IMR-90 (cell line): ENCODE measurements at regions not wholly inside any gene's neighbourhood (a gene's known extent, or its start where the extent isn't known, plus 50 kb on each side); places are given as distances from the start of the nearest gene placed in this dataset.

Experiments used
- ATAC-seq: fragments of 200-7000 bp; cut with Tn5 transposase; 2 replicates; pipeline ENCODE4 v1.9.1; 2020; ENCODE audit warnings: low read depth, mild to moderate bottlenecking, moderate library complexity
- BruUV-seq: library from RNA; stranded (reverse); fragments of 400-500 nt; replicated peaks from 2 replicates; lab custom pipeline; 2021; lab: Mats Ljungman, UMichigan
- CTCF ChIA-PET: fragments of 300-600 bp; formaldehyde crosslinking; extraction: SDS; loops from one replicate; lab custom pipeline; 2021; ENCODE audit warnings: antibody characterized with exemption; lab: Yijun Ruan, JAX
- POLR2A ChIA-PET: fragments of 300-600 bp; sonication (Branson Sonifier 250); formaldehyde crosslinking; loops from one replicate; lab custom pipeline; 2022; ENCODE audit warnings: antibody characterized with exemption; ENCODE audit not compliant: unreplicated experiment; lab: Charles Lee
- DNase-seq: peaks from one replicate; pipeline ENCODE4 v3.0.0; 2013
- H2AFZ ChIP-seq: replicated peaks from 2 replicates; pipeline ENCODE3; 2013; ENCODE audit warnings: low read length, mild to moderate bottlenecking; ENCODE audit not compliant: poor library complexity
- H2AK5ac ChIP-seq: 2 replicates; pipeline ENCODE4 v1.6.1; 2013; ENCODE audit warnings: low read depth, low read length, inconsistent platforms
- H2AK9ac ChIP-seq: replicated peaks from 2 replicates; pipeline ENCODE3; 2013; ENCODE audit warnings: mild to moderate bottlenecking, low read depth, low read length, moderate library complexity; ENCODE audit not compliant: poor library complexity
- H2BK120ac ChIP-seq: 2 replicates; pipeline ENCODE4 v1.6.1; 2013; ENCODE audit warnings: low read depth, low read length, inconsistent platforms
- H2BK15ac ChIP-seq: 3 replicates; pipeline ENCODE4 v1.6.1; 2013; ENCODE audit warnings: low read depth, low read length, inconsistent platforms
- H2BK20ac ChIP-seq: 2 replicates; pipeline ENCODE4 v1.6.1; 2013; ENCODE audit warnings: low read depth, mild to moderate bottlenecking, inconsistent platforms, low read length, moderate library complexity
- H2BK5ac ChIP-seq: 2 replicates; pipeline ENCODE4 v1.6.1; 2013; ENCODE audit warnings: mild to moderate bottlenecking, low read depth, low read length, inconsistent platforms; ENCODE audit not compliant: poor library complexity, severe bottlenecking
- H3K14ac ChIP-seq: replicated peaks from 2 replicates; pipeline ENCODE4 v1.6.1; 2013; ENCODE audit warnings: low read depth, low read length, inconsistent platforms
- H3K18ac ChIP-seq: 2 replicates; pipeline ENCODE4 v1.6.1; 2013; ENCODE audit warnings: low read depth, low read length, control low read depth
- H3K23ac ChIP-seq: 2 replicates; pipeline ENCODE4 v1.6.1; 2013; ENCODE audit warnings: low read depth, low read length, inconsistent platforms
- H3K27ac ChIP-seq: 2 replicates; pipeline ENCODE4 v1.5.1; 2013; ENCODE audit warnings: mild to moderate bottlenecking, control low read depth, low read length; ENCODE audit not compliant: insufficient read depth
- H3K27me3 ChIP-seq: 2 replicates; pipeline ENCODE4 v1.6.1; 2013; ENCODE audit warnings: low read length; ENCODE audit not compliant: control insufficient read depth, insufficient read depth
- H3K36me3 ChIP-seq: 2 replicates; pipeline ENCODE4 v1.6.1; 2013; ENCODE audit warnings: low read length, mixed read lengths; ENCODE audit not compliant: control insufficient read depth, insufficient read depth
- H3K4ac ChIP-seq: 2 replicates; pipeline ENCODE4 v1.6.1; 2013; ENCODE audit warnings: low read depth, low read length, inconsistent platforms
- H3K4me1 ChIP-seq: 2 replicates; pipeline ENCODE4 v1.6.1; 2013; ENCODE audit warnings: low read length, mixed read lengths; ENCODE audit not compliant: control insufficient read depth, insufficient read depth
- H3K4me2 ChIP-seq: 2 replicates; pipeline ENCODE4 v1.6.1; 2013; ENCODE audit warnings: low read depth, mild to moderate bottlenecking, control low read depth, low read length, moderate library complexity
- H3K4me3 ChIP-seq: 2 replicates; pipeline ENCODE4 v1.5.1; 2013; ENCODE audit warnings: low read depth, mild to moderate bottlenecking, control low read depth, low read length, moderate library complexity; ENCODE audit not compliant: insufficient read depth
- H3K56ac ChIP-seq: 2 replicates; pipeline ENCODE4 v1.6.1; 2013; ENCODE audit warnings: low read length, inconsistent platforms; ENCODE audit not compliant: insufficient read depth; ENCODE audit errors: extremely low read depth
- H3K79me1 ChIP-seq, 2 experiments: 2 replicates each; pipeline ENCODE4 v1.6.1; 2013; ENCODE audit warnings: low read length in 2 of 2, inconsistent platforms in 1 of 2, low read depth in 1 of 2
- H3K9ac ChIP-seq: 2 replicates; pipeline ENCODE4 v1.6.1; 2013; ENCODE audit warnings: low read depth, low read length, control low read depth
- H3K9me1 ChIP-seq: 2 replicates; pipeline ENCODE4 v1.6.1; 2013; ENCODE audit warnings: low read length, inconsistent platforms; ENCODE audit not compliant: insufficient read depth
- H3K9me3 ChIP-seq: 2 replicates; pipeline ENCODE4 v1.6.1; 2013; ENCODE audit warnings: low read length; ENCODE audit not compliant: control insufficient read depth, insufficient read depth
- H4K20me1 ChIP-seq: 2 replicates; pipeline ENCODE4 v1.6.1; 2013; ENCODE audit warnings: low read length, inconsistent platforms; ENCODE audit not compliant: insufficient read depth
- H4K5ac ChIP-seq: 2 replicates; pipeline ENCODE4 v1.6.1; 2013; ENCODE audit warnings: mild to moderate bottlenecking, low read depth, low read length, control low read depth
- H4K8ac ChIP-seq, 2 experiments: 2 replicates each; pipeline ENCODE4 v1.6.1; 2013; ENCODE audit warnings: low read depth in 2 of 2, low read length in 2 of 2, control low read depth in 1 of 2, inconsistent platforms in 1 of 2
- H4K91ac ChIP-seq: 2 replicates; pipeline ENCODE4 v1.6.1; 2013; ENCODE audit warnings: low read depth, low read length, inconsistent platforms; ENCODE audit not compliant: insufficient read depth
- BHLHE40 ChIP-seq: fragments of 150-350 bp; IDR thresholded peaks from 2 replicates; pipeline ENCODE4 v1.6.1; 2016; ENCODE audit warnings: mild to moderate bottlenecking, low read depth, low read length
- CEBPB ChIP-seq: IDR thresholded peaks from 2 replicates; pipeline ENCODE4 v1.6.1; 2012; ENCODE audit warnings: low read depth, low read length, improper control_type of control experiment
- CHD1 ChIP-seq: IDR thresholded peaks from 2 replicates; pipeline ENCODE4 v1.6.1; 2012; ENCODE audit warnings: low read depth, low read length, improper control_type of control experiment
- CTCF ChIP-seq: conservative IDR thresholded peaks from 2 replicates; pipeline ENCODE4 v1.5.1; 2012; ENCODE audit warnings: mild to moderate bottlenecking, low read depth, low read length, improper control_type of control experiment
- ELK1 ChIP-seq: fragments of 150-350 bp; IDR thresholded peaks from 2 replicates; pipeline ENCODE4 v1.6.1; 2016; ENCODE audit warnings: low read depth, mild to moderate bottlenecking, low read length, moderate library complexity, borderline replicate concordance
- FOS ChIP-seq: fragments of 150-350 bp; IDR thresholded peaks from 2 replicates; pipeline ENCODE4 v1.6.1; 2016; ENCODE audit warnings: low read depth, low read length
- MAFK ChIP-seq: IDR thresholded peaks from 2 replicates; pipeline ENCODE4 v1.6.1; 2012; ENCODE audit warnings: low read depth, low read length, improper control_type of control experiment
- MAZ ChIP-seq: IDR thresholded peaks from 2 replicates; pipeline ENCODE4 v1.6.1; 2012; ENCODE audit warnings: low read depth, mild to moderate bottlenecking, low read length, improper control_type of control experiment, moderate library complexity, borderline replicate concordance
- MXI1 ChIP-seq: IDR thresholded peaks from 2 replicates; pipeline ENCODE4 v1.6.1; 2012; ENCODE audit warnings: low read depth, mild to moderate bottlenecking, low read length, moderate library complexity, borderline replicate concordance
- NFE2L2 ChIP-seq: fragments of 150-350 bp; IDR thresholded peaks from 2 replicates; pipeline ENCODE4 v1.6.1; 2016; ENCODE audit warnings: low read depth, mild to moderate bottlenecking, low read length
- POLR2A ChIP-seq: IDR thresholded peaks from 2 replicates; pipeline ENCODE4 v1.6.1; 2012; ENCODE audit warnings: mild to moderate bottlenecking, low read depth, low read length
- RAD21 ChIP-seq: IDR thresholded peaks from 2 replicates; pipeline ENCODE4 v1.6.1; 2012; ENCODE audit warnings: low read length, improper control_type of control experiment
- RCOR1 ChIP-seq: IDR thresholded peaks from 2 replicates; pipeline ENCODE4 v1.6.1; 2012; ENCODE audit warnings: mild to moderate bottlenecking, low read length, improper control_type of control experiment; ENCODE audit not compliant: insufficient replicate concordance
- RFX5 ChIP-seq: IDR thresholded peaks from 2 replicates; pipeline ENCODE4 v1.8.0; 2012; ENCODE audit warnings: low read depth, mild to moderate bottlenecking, low read length, moderate library complexity
- SMC3 ChIP-seq: fragments of 150-350 bp; IDR thresholded peaks from 2 replicates; pipeline ENCODE4 v1.6.1; 2016; ENCODE audit warnings: low read depth, mild to moderate bottlenecking, antibody characterized with exemption, low read length, moderate library complexity
- USF2 ChIP-seq: fragments of 150-350 bp; IDR thresholded peaks from 2 replicates; pipeline ENCODE4 v1.6.1; 2017; ENCODE audit warnings: mild to moderate bottlenecking, antibody characterized with exemption, low read length, low read depth
- WGBS, 2 experiments: methylation state at CpG; one replicate each; pipeline versions ENCODE4 v1.1.5 to v1.1.7; 2013; ENCODE audit warnings: missing lambda C conversion rate in 2 of 2; ENCODE audit not compliant: insufficient read length in 1 of 2; ENCODE audit errors: extremely low coverage in 2 of 2; 5-methylcytosine and 5-hydroxymethylcytosine counted together
- dilution Hi-C: fragments of 300-500 bp; cut with HindIII; formaldehyde crosslinking; loops from one replicate; pipeline ENCODE4 v1.14.3; 2018; ENCODE audit warnings: low sequenced_read_pairs; ENCODE audit not compliant: unreplicated experiment
- in situ Hi-C: fragments of 300-500 bp; cut with MboI; formaldehyde crosslinking; loops from 3 replicates; pipeline ENCODE4 v1.14.3; 2019; ENCODE audit warnings: low sequenced_read_pairs, inconsistent platforms, mixed read lengths
- intact Hi-C: fragments of 100-400 bp; cut with micrococcal nuclease; formaldehyde crosslinking; loops from 2 replicates; pipeline ENCODE4 v1.10.0; 2022

GRCh38 chr3:111299192-111299615 is 227.6 kb downstream of the NECTIN3 start:
- no peak overlapping the region for H3K56ac ChIP-seq
- H3K18ac ChIP-seq = no peak overlapping the region
- no peak overlapping the region for H3K14ac ChIP-seq
- no peak overlapping the region for H2BK120ac ChIP-seq
- dilution Hi-C loops (no loop called here), in situ Hi-C loops (no loop called here), intact Hi-C loops (no loop called here)
- no peak overlapping the region for H3K23ac ChIP-seq
- no peak for TF ChIP-seq NFE2L2
- TF ChIP-seq BHLHE40 = no peak
- no peak for TF ChIP-seq RFX5
- TF ChIP-seq CHD1 = no peak
- no peak for TF ChIP-seq RCOR1
- TF ChIP-seq MAZ = no peak
- TF ChIP-seq SMC3 = no peak
- peak; percentile 23; the same call in 1 of the 2 replicates for TF ChIP-seq RAD21
- no peak for TF ChIP-seq MXI1
- no peak for TF ChIP-seq POLR2A
- no peak for TF ChIP-seq FOS
- no peak for TF ChIP-seq USF2
- no peak for TF ChIP-seq MAFK
- 0 out of 2 replicates have a peak, but pooled peaks have one; percentile 28 for TF ChIP-seq CTCF
- peak; percentile 60; the same call in 1 of the 2 replicates for TF ChIP-seq CEBPB
- TF ChIP-seq ELK1 = no peak
- H3K4me2 ChIP-seq = no peak overlapping the region
- no peak overlapping the region for H2AK9ac ChIP-seq
- no peak overlapping the region for H2BK15ac ChIP-seq
- H3K9me3 ChIP-seq = no peaks in the 10 kb centered on the region
- H3K9me1 ChIP-seq = no peaks in the 10 kb centered on the region
- ChIA-PET CTCF (interaction anchor here (0.6 kb wide), 1 partner anchor 30 kb away, joined by 4 read pairs; no protein-coding TSS in a partner anchor), POLR2A (no interaction called here)
- no peak overlapping the region for H2AFZ ChIP-seq
- DNase-seq = peak; percentile 52
- H3K36me3 ChIP-seq = no peaks in the 10 kb centered on the region
- H4K91ac ChIP-seq = no peak overlapping the region
- no peak overlapping the region for H2AK5ac ChIP-seq
- H3K9ac ChIP-seq = no peak overlapping the region
- H4K20me1 ChIP-seq = no peaks in the 10 kb centered on the region
- no peak overlapping the region for H2BK20ac ChIP-seq
- H4K5ac ChIP-seq = no peak overlapping the region
- no peak overlapping the region for H3K4me3 ChIP-seq
- H3K4ac ChIP-seq = no peak overlapping the region; the same call in 1 of the 2 replicates
- H3K4me1 ChIP-seq = peaks cover 7% of the 10 kb centered on the region
- H3K79me1 ChIP-seq = no peaks in the 10 kb centered on the region
- peak; percentile 72 for ATAC-seq
- BruUV-seq = no TSS peak
- WGBS, 2 experiments = 33% methylated on average over 1 of the region's 1 CpG; no CpG with 5 or more reads in 1 of the 2 experiments
- no peaks in the 10 kb centered on the region for H3K27me3 ChIP-seq
- no peak overlapping the region for H2BK5ac ChIP-seq
- H4K8ac ChIP-seq = no peak overlapping the region
- H3K27ac ChIP-seq = no peak overlapping the region
